ENCODE measurements at regions not wholly inside any gene's neighbourhood (a gene's known extent, or its start where the extent isn't known, plus 50 kb on each side); places are given as distances from the start of the nearest gene placed in this dataset.

DNA sequence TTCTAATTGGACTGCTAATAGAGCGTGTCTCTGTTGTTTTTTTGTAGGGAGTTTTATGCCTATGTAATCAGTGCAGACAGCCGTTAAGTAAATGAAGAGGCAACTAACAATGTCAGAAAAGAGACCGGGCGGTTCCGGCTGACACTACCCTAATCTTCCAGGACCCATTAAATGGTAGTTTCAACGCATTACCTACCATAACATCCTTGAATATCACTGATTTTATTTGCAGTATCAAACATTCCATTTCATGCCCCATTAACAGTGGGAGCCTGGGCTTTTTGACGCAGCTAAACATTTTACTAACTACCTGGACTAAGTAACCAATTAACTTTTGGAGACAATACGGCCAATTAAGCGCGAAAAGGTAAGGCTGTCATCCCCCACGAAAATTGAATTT is 832.9 kb upstream of the NR2F2 start (continued):
- TF ChIP-seq, protein P1, sequence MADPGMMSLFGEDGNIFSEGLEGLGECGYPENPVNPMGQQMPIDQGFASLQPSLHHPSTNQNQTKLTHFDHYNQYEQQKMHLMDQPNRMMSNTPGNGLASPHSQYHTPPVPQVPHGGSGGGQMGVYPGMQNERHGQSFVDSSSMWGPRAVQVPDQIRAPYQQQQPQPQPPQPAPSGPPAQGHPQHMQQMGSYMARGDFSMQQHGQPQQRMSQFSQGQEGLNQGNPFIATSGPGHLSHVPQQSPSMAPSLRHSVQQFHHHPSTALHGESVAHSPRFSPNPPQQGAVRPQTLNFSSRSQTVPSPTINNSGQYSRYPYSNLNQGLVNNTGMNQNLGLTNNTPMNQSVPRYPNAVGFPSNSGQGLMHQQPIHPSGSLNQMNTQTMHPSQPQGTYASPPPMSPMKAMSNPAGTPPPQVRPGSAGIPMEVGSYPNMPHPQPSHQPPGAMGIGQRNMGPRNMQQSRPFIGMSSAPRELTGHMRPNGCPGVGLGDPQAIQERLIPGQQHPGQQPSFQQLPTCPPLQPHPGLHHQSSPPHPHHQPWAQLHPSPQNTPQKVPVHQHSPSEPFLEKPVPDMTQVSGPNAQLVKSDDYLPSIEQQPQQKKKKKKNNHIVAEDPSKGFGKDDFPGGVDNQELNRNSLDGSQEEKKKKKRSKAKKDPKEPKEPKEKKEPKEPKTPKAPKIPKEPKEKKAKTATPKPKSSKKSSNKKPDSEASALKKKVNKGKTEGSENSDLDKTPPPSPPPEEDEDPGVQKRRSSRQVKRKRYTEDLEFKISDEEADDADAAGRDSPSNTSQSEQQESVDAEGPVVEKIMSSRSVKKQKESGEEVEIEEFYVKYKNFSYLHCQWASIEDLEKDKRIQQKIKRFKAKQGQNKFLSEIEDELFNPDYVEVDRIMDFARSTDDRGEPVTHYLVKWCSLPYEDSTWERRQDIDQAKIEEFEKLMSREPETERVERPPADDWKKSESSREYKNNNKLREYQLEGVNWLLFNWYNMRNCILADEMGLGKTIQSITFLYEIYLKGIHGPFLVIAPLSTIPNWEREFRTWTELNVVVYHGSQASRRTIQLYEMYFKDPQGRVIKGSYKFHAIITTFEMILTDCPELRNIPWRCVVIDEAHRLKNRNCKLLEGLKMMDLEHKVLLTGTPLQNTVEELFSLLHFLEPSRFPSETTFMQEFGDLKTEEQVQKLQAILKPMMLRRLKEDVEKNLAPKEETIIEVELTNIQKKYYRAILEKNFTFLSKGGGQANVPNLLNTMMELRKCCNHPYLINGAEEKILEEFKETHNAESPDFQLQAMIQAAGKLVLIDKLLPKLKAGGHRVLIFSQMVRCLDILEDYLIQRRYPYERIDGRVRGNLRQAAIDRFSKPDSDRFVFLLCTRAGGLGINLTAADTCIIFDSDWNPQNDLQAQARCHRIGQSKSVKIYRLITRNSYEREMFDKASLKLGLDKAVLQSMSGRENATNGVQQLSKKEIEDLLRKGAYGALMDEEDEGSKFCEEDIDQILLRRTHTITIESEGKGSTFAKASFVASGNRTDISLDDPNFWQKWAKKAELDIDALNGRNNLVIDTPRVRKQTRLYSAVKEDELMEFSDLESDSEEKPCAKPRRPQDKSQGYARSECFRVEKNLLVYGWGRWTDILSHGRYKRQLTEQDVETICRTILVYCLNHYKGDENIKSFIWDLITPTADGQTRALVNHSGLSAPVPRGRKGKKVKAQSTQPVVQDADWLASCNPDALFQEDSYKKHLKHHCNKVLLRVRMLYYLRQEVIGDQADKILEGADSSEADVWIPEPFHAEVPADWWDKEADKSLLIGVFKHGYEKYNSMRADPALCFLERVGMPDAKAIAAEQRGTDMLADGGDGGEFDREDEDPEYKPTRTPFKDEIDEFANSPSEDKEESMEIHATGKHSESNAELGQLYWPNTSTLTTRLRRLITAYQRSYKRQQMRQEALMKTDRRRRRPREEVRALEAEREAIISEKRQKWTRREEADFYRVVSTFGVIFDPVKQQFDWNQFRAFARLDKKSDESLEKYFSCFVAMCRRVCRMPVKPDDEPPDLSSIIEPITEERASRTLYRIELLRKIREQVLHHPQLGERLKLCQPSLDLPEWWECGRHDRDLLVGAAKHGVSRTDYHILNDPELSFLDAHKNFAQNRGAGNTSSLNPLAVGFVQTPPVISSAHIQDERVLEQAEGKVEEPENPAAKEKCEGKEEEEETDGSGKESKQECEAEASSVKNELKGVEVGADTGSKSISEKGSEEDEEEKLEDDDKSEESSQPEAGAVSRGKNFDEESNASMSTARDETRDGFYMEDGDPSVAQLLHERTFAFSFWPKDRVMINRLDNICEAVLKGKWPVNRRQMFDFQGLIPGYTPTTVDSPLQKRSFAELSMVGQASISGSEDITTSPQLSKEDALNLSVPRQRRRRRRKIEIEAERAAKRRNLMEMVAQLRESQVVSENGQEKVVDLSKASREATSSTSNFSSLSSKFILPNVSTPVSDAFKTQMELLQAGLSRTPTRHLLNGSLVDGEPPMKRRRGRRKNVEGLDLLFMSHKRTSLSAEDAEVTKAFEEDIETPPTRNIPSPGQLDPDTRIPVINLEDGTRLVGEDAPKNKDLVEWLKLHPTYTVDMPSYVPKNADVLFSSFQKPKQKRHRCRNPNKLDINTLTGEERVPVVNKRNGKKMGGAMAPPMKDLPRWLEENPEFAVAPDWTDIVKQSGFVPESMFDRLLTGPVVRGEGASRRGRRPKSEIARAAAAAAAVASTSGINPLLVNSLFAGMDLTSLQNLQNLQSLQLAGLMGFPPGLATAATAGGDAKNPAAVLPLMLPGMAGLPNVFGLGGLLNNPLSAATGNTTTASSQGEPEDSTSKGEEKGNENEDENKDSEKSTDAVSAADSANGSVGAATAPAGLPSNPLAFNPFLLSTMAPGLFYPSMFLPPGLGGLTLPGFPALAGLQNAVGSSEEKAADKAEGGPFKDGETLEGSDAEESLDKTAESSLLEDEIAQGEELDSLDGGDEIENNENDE (IDR thresholded peaks at IDR 0.05; ENCODE audit: insufficient replicate concordance, low read length) = no peak
- TF ChIP-seq BCL11A (IDR thresholded peaks at IDR 0.05; ENCODE audit: low read depth in 2 of 2, low read length in 2 of 2) (no peak), CTBP2 (IDR thresholded peaks at IDR 0.05; ENCODE audit: borderline replicate concordance, insufficient read depth, insufficient read length, low read length) (no peak), SP4 (IDR thresholded peaks at IDR 0.05; ENCODE audit: low read length) (no peak), SUZ12 (IDR thresholded peaks at IDR 0.05; ENCODE audit: low read length) (no peak), GTF2F1 (IDR thresholded peaks at IDR 0.05; ENCODE audit: borderline replicate concordance, low read depth, low read length) (no peak), KDM4A (IDR thresholded peaks at IDR 0.05; ENCODE audit: low read depth, low read length, severe bottlenecking) (no peak), TAF7 (optimal IDR thresholded peaks at IDR 0.05; ENCODE audit: borderline replicate concordance, low read depth, low read length) (no peak), CHD1 (IDR thresholded peaks at IDR 0.05; ENCODE audit: low read depth, low read length) (no peak), JUND (IDR thresholded peaks at IDR 0.05; ENCODE audit: low read length) (no peak), POLR2A (IDR thresholded peaks at IDR 0.05; ENCODE audit: control extremely low read depth in 1 of 2, low read depth in 2 of 2, low read length in 2 of 2) (no peak), TBP (IDR thresholded peaks at IDR 0.05; ENCODE audit: low read depth, low read length) (no peak)
- TF ChIP-seq, protein P2, sequence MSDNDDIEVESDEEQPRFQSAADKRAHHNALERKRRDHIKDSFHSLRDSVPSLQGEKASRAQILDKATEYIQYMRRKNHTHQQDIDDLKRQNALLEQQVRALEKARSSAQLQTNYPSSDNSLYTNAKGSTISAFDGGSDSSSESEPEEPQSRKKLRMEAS (IDR thresholded peaks at IDR 0.05) = no peak

Data from H1 (cell line).